ENCODE measurements at regions not wholly inside any gene's neighbourhood (a gene's known extent, or its start where the extent isn't known, plus 50 kb on each side); places are given as distances from the start of the nearest gene placed in this dataset.

- no peak overlapping the region for H3K23ac ChIP-seq (ENCODE audit: insufficient read length, low read depth, low read length)
- peaks cover 27 to 33% of the 10 kb centered on the region in 2 experiments for H3K9me3 Mint-ChIP-seq
- H3K9me3 ChIP-seq (ENCODE audit: control insufficient read depth, low read depth, low read length), result peaks cover 16% of the 10 kb centered on the region
- no peak overlapping the region for H2BK15ac ChIP-seq (ENCODE audit: low read depth, low read length)
- no peak overlapping the region for H3K14ac ChIP-seq (ENCODE audit: insufficient read depth, low read length)
- H3K4me1 Mint-ChIP-seq, result no peaks in the 10 kb centered on the region; a peak in 1 of 4 replicates
- H2BK12ac ChIP-seq (ENCODE audit: insufficient read length, low read depth, low read length), result no peak overlapping the region
- no CpG with 5 or more reads among the region's 1 CpG for WGBS (ENCODE audit: extremely low coverage, insufficient read length, low lambda C conversion rate)
- H3K79me1 ChIP-seq (ENCODE audit: insufficient read depth, low read depth, low read length, poor library complexity, severe bottlenecking), result no peaks in the 10 kb centered on the region
- no peak overlapping the region for H3K4me2 ChIP-seq (ENCODE audit: insufficient read depth, insufficient read length, low read length)
- no peaks in the 10 kb centered on the region for H4K20me1 ChIP-seq (ENCODE audit: control insufficient read depth, insufficient read depth, insufficient read length)
- H3K27ac Mint-ChIP-seq, result no peak overlapping the region
- H3K4me3 Mint-ChIP-seq, result no peak overlapping the region
- H2AFZ ChIP-seq (ENCODE audit: low read length), result no peak overlapping the region
- no peak overlapping the region for H4K5ac ChIP-seq (ENCODE audit: insufficient read length, low read depth, low read length)
- DNase-seq, result no peak
- no peaks in the 10 kb centered on the region for H3K79me2 ChIP-seq (ENCODE audit: insufficient read depth, low read length)
- H3K36me3 Mint-ChIP-seq (ENCODE audit: insufficient read depth in 1 of 3, low read depth in 3 of 3), result peaks cover 20 to 38% (median 23%) of the 10 kb centered on the region in 3 experiments
- H4K8ac ChIP-seq (replicated peaks; ENCODE audit: insufficient read length, low read depth, low read length), result no peak overlapping the region
- no peak overlapping the region for H2AK5ac ChIP-seq (ENCODE audit: insufficient read length, low read length)
- no peak overlapping the region for H3K18ac ChIP-seq (ENCODE audit: insufficient read length, low read depth, low read length)
- H3K27me3 Mint-ChIP-seq (ENCODE audit: low read depth), result no peaks in the 10 kb centered on the region
- no peaks in the 10 kb centered on the region for H3K27me3 ChIP-seq (ENCODE audit: insufficient read depth, low read length)
- no peak overlapping the region for H3T11ph ChIP-seq (ENCODE audit: low read length)
- no peak for TF ChIP-seq CTCF (conservative IDR thresholded peaks at IDR 0.05)
- no peak overlapping the region for H2BK5ac ChIP-seq (ENCODE audit: insufficient read length, low read length)
- H3K4ac ChIP-seq (ENCODE audit: low read depth, low read length), result no peak overlapping the region
- no peak overlapping the region for H2BK20ac ChIP-seq (ENCODE audit: low read depth, low read length, poor library complexity, severe bottlenecking)
- H3K4me1 ChIP-seq (ENCODE audit: insufficient read depth, low read length), result no peaks in the 10 kb centered on the region
- H3K9ac ChIP-seq (ENCODE audit: extremely low read depth, insufficient read length, low read length), result no peak overlapping the region
- H2BK120ac ChIP-seq (ENCODE audit: low read depth, low read length, poor library complexity, severe bottlenecking), result no peak overlapping the region
- H4K91ac ChIP-seq (ENCODE audit: insufficient read length, low read depth, low read length), result no peak overlapping the region
- no peaks in the 10 kb centered on the region for H3K23me2 ChIP-seq (ENCODE audit: insufficient read length, low read depth, low read length, poor library complexity, severe bottlenecking)
- H3K27ac ChIP-seq (ENCODE audit: insufficient read length, low read depth, low read length), result no peak overlapping the region
- H3K56ac ChIP-seq (ENCODE audit: insufficient read length, low read depth, low read length), result no peak overlapping the region
Observed at GRCh38 chr3:104629038-104629437, 737.7 kb upstream of the ALCAM start.
